Bronchial epithelial cell (primary cell): ENCODE measurements at regions not wholly inside any gene's neighbourhood (a gene's known extent, or its start where the extent isn't known, plus 50 kb on each side); places are given as distances from the start of the nearest gene placed in this dataset.

Source experiments
- DNase-seq: peaks from one replicate; pipeline ENCODE4 v3.0.0-alpha.2; 2010; ENCODE audit warnings: low read depth
- FAIRE-seq: peaks from 2 replicates; lab custom pipeline; 2011; peaks lifted over from hg19 to GRCh38; lab: Jason Lieb, UNC
- H3K27me3 ChIP-seq: 2 replicates; pipeline ENCODE4 v1.5.1; 2011; ENCODE audit warnings: low read length; ENCODE audit not compliant: control insufficient read depth, insufficient read depth
- H3K36me3 ChIP-seq: 2 replicates; pipeline ENCODE4 v1.5.1; 2011; ENCODE audit warnings: low read length; ENCODE audit not compliant: control insufficient read depth, insufficient read depth
- H3K4me3 ChIP-seq: 2 replicates; pipeline ENCODE4 v1.5.1; 2011; ENCODE audit warnings: mild to moderate bottlenecking, low read depth, low read length, control low read depth
- CTCF ChIP-seq: IDR thresholded peaks from 2 replicates; pipeline ENCODE4 v1.5.1; 2011; ENCODE audit warnings: mild to moderate bottlenecking, moderate library complexity, low read length, control low read depth, inconsistent platforms; ENCODE audit not compliant: insufficient read depth, severe bottlenecking

- DNase-seq, result no peak
- H3K4me3 ChIP-seq, result no peak overlapping the region
- no peaks in the 10 kb centered on the region for H3K36me3 ChIP-seq
- H3K27me3 ChIP-seq, result peaks cover 1% of the 10 kb centered on the region
- FAIRE-seq, result no peak
- TF ChIP-seq CTCF, result no peak
These were observed 237.5 kb downstream of the ZPLD1 start for GRCh38 chr3:102672305-102672704.

- FAIRE-seq, result no peak
- Histone ChIP-seq H3K4me3 (no peak overlapping the region), H3K36me3 (no peaks in the 10 kb centered on the region), H3K27me3 (peaks cover 1% of the 10 kb centered on the region)
- peak; percentile 31 for DNase-seq
- peak; percentile 86 for TF ChIP-seq CTCF
These were observed 238.7 kb downstream of the ZPLD1 start for GRCh38 chr3:102673271-102674115.

GRCh38 chr3:102674284-102674683, 239.5 kb downstream of the ZPLD1 start:
- H3K27me3 ChIP-seq, result peaks cover 1% of the 10 kb centered on the region
- DNase-seq (no peak), FAIRE-seq (no peak)
- H3K36me3 ChIP-seq, result no peaks in the 10 kb centered on the region
- no peak overlapping the region for H3K4me3 ChIP-seq
- TF ChIP-seq CTCF, result no peak

- DNase-seq (no peak), FAIRE-seq (no peak)
- Histone ChIP-seq H3K36me3 (no peaks in the 10 kb centered on the region), H3K4me3 (no peak overlapping the region), H3K27me3 (peaks cover 1% of the 10 kb centered on the region)
- no peak for TF ChIP-seq CTCF
These were observed 241.6 kb downstream of the ZPLD1 start for GRCh38 chr3:102676424-102676823.

- FAIRE-seq (no peak), DNase-seq (no peak)
- TF ChIP-seq CTCF, result no peak
- no peaks in the 10 kb centered on the region for H3K27me3 ChIP-seq
- H3K36me3 ChIP-seq, result no peaks in the 10 kb centered on the region
- no peak overlapping the region for H3K4me3 ChIP-seq
These were observed 247.9 kb downstream of the ZPLD1 start for GRCh38 chr3:102682741-102683140.

GRCh38 chr3:102686792-102687191, 252.0 kb downstream of the ZPLD1 start:
- Histone ChIP-seq H3K36me3 (no peaks in the 10 kb centered on the region), H3K4me3 (no peak overlapping the region), H3K27me3 (no peaks in the 10 kb centered on the region)
- no peak for TF ChIP-seq CTCF
- DNase-seq (no peak), FAIRE-seq (no peak)
